ENCODE measurements at regions not wholly inside any gene's neighbourhood (a gene's known extent, or its start where the extent isn't known, plus 50 kb on each side); places are given as distances from the start of the nearest gene placed in this dataset.
A peak's percentile ranks its signal among the peaks of the same experiment; 100 is the strongest.
"Not testable (repeated sequence)": the region's sequence is repeated elsewhere in the genome, so short reads cannot be mapped to it uniquely, and the experiment has no call there.

DNA sequence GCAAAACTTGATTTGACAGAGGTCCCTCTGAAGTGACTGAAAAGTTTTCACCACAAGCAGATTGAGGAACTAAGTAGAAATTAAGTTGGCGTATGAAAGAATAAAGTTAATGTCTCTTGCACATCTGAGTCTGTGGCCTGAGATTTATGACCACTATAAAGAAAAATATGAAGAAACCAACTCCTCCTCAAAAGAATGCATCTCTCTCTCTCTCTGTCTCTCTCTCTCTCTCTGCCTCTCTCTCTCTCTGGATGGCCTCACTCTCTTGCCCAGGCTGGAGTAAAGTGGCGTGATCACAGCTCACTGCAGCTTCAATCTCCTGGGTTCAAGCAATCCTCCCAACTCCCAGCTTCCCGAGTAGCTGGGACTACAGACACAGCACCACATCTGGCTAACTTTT lies 55.2 kb downstream of the RPL22L1 start:
- DNase-seq, result no peak

- no peak for DNase-seq
Observed at GRCh38 chr3:170813266-170813665, 56.7 kb downstream of the RPL22L1 start.

DNA sequence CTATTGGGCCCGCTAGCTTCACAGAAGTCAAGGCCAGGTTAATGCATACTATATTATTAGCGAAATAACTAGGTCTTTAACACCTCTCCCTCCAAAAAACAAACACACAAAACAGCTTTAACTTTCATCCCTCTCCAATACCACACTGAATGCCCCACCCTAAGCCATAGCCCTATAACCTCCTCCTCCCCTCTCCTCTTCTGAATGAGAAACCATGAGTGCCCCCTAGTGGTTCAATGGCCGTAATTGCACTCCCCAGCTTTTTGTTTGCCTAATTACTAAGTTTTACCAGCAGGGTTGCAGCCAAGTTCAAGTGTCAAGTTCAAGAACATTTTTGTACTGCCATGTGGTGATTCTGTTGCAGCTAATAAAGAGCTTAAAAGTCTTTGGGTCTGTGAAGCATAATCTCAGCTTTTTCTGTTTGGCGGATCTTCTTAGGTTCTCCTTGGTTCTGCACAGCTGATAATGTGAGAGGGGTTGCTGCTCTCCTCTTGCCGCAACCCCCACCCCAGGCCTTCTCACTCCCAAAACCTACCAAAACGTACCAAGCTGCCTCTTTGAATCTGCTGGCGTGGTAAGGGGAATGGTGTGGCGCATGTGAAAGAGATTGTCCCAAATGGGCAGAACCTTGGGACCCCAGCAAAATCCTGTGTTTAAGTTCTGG lies 57.9 kb downstream of the RPL22L1 start:
- DNase-seq, result peak; percentile 85

DNA sequence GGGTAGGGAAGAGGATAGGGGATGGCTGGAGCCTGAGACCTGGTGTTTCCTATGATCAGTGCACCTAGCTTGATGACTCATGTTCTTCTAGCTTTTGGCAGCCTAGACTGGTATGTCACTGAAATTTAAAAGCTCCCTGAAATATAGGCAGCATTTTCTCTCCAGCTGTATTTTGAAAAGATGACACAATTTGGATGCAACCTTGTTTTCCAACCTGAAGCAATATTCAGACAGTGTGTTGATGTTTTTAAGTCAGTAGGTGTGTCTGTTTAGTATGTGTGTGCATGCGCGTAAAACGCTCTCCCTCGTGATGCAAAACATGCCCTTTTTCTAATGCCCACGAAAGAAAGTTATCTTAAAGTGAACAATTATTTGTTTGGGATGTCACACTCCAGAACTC lies 58.5 kb downstream of the RPL22L1 start:
- no peak for DNase-seq

- no peak for DNase-seq
Observed at GRCh38 chr3:170809975-170810357, 60.0 kb downstream of the RPL22L1 start.

DNA sequence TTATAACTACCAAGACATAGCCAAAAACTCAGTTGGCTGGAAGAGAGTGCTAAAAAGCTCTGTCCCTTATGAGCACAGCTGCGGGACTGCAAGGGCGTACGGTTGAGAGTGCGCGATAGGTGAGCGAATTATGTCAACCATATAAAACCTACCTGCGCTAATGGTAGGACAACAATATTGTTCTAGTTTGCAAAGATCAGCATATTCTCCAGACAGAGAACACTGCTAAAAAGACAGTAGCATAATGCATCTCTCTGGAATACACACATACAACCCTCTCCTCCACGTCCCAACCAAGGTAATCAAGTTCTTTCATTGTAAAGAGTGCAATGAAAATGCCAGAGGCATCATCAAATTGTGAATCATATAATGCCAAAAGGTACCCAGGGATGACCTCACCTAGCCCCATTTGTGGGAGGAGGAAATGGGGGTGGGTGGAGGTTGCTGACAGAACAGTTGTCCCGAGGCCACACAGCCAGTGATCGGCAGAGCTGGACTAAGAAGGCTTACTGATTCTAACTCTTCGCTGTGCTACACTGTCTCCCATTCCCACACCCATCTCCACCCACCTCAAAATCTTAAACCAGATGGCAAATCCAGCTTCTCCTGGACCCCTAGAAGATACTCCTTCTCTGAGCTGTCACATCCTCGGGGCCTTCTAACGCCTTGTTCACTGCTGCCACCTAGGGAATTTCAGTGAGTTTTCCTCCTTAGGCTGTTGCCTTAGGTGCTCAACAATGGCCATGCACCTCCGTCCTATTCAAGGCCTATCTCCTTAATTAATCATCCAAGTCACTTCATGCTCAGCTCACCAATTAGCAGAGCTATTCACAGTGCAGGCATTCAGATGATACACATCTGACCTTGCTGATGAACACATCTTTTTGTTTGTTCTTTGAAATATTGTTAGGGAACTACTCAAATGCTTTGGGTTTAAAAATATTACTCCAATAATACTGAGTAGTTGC lies 60.7 kb downstream of the RPL22L1 start:
- DNase-seq, result peak; percentile 83

GRCh38 chr3:170808041-170808440 lies 62.0 kb downstream of the RPL22L1 start:
- peak; percentile 60 for DNase-seq

GRCh38 chr3:170806676-170807075 lies 63.3 kb downstream of the RPL22L1 start:
- no peak for DNase-seq

DNA sequence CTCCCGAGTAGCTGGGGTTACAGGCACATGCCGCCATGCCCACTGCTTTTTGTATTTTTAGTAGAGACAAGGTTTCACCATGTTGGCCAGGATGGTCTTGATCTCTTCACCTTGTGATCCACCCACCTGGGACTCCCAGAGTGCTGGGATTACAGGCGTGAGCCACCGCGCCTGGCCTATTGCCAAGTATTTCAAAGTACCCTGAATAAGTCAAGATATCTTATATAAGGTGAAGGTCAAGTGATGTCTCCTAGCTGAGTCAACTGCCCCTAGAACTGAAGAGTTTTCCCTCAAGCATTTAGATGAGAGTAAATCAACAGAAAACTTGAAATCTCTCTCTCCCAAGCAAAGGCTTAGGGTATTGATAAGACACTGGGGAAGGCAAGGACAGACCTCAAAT lies 63.9 kb downstream of the RPL22L1 start:
- no peak for DNase-seq

GRCh38 chr3:170805296-170805695 lies 64.7 kb downstream of the RPL22L1 start:
- not testable (repeated sequence) for DNase-seq

GRCh38 chr3:170804634-170805033 lies 65.4 kb downstream of the RPL22L1 start:
- DNase-seq, result not testable (repeated sequence)

- no peak for DNase-seq
Observed at GRCh38 chr3:170804078-170804477, 65.9 kb downstream of the RPL22L1 start.

DNA sequence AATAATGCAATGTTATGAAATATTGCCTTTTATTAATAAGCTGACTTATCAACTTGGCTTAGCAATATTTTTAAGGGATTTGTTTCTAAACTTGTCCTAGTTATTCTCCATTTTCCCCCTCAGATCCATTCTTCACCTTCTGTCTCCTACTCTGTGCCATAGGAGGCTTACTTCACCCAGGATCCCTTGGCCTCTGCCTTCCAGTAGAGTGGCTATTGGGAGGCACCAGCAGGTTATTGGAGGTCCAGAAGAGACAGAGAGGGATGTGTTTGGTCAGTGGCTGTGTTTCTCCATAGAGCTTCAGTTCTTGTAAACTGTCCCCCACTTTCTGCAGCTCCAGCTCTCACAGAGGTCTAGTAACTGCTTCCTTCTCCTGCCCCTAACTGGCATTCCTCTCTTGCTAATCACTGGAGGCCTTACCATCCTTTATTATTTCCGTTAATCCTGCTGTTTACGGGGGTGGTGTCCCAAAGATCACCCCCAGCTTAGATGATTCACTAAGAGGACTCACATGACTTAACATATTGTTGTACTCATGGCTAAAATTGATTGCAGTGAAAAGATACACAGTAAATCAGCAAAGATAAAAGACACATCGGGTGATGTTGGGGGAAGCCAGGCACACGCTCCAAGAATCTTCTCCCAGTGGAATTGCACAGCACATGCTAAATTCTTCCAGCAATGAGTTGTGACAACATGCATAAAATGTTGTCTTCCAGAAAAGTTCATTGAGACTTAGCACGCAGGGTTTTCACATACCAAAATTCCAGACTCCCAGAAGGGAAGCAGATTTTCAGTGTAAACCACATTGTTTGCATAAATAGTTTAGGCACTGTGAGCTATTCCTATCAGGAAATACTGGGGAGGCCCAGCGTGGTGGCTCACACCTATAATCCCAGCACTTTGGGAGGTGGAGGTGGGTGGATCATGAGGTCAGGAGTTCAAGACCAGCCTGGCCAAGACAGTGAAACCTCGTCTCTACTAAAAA lies 67.5 kb downstream of the RPL22L1 start:
- peak; percentile 99 for DNase-seq

- DNase-seq, result no peak
Observed at GRCh38 chr3:170801597-170801996, 68.4 kb downstream of the RPL22L1 start.

GRCh38 chr3:170800275-170800674 lies 69.7 kb downstream of the RPL22L1 start:
- not testable (repeated sequence) for DNase-seq

GRCh38 chr3:170799009-170799408 lies 71.0 kb downstream of the RPL22L1 start:
- DNase-seq, result no peak

DNA sequence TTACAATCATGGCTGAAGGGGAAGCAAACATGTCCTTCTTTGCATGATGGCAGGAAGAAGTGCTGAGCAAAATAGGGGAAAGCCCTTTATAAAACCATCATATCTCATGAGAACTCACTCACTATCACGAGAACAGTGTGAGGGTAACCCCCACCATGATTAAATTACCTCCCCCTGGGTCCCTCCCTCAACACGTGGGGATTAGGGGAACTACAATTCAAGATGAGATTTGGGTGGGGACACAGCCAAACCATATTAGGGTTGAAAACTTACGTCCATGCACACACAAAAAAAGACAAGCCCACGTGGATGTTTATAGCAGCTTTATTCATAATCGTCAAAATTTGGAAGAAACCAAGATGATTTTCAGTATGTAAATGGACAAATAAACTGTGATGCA lies 72.3 kb downstream of the RPL22L1 start:
- no peak for DNase-seq

DNA sequence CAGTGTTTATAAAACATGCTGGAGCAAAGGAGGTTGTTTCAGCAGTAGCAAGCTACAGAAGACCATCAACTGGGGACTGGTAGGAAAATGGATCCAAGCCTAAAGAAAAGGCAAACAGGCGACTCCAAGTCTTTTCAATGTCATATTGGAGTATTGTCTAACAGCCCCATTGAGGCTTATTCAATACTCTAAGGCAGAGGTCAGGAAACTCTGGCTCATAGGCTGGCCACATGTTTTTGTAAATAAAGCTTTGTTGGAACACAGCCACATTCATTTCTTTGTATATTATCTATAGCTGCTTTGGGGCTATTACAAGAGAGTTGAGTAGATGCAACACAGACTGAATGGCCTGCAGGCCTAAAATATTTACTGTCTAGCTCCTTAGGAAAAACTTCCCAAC lies 77.5 kb downstream of the RPL22L1 start:
- no peak for DNase-seq

GRCh38 chr3:170790647-170791046 lies 79.3 kb downstream of the RPL22L1 start:
- DNase-seq, result no peak

DNA sequence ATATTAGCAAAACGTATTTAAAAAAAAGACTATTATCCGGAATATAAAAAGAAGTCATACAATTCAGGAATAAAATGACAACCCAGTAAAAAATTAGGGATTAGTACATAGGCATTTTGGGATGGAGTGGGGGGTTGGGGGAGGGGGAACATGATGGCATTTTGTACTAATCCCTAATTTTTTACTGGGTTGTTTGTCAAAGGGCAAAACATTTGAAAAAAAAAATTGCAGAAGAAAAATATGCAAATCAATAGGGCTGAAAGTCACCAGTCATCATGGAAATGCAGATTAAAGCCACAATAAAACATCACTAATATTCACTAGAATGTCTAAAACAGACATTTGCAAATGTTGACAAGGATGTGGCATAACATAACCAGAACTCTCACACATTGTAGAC lies 82.5 kb downstream of the RPL22L1 start:
- no peak for DNase-seq

DNA sequence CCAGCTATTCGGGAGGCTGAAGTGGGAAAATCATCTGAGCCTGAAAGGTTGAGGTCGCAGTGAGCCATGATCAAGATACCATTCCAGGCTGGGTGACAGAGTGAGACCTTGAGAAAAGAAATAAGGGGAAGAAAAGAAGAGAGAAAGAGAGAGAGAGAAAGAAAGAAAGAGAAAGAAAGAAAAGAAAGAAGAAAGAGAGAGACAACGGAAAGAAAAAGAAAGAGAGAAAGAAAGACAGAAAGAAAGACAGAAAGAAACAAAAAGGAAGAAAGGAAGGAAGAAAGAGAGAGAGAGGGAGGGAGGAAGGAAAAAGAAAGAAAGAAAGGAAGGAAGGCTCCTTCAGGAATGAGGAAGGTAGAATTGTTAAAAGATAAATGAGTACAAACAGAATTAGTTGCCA lies 84.5 kb downstream of the RPL22L1 start:
- no peak for DNase-seq

- no peak for DNase-seq
Observed at GRCh38 chr3:170784406-170784805, 85.6 kb downstream of the RPL22L1 start.

GRCh38 chr3:170780955-170781354 lies 89.0 kb downstream of the RPL22L1 start:
- DNase-seq, result no peak
